ENCODE measurements at regions not wholly inside any gene's neighbourhood (a gene's known extent, or its start where the extent isn't known, plus 50 kb on each side); places are given as distances from the start of the nearest gene placed in this dataset.

- TF ChIP-seq, protein P1, sequence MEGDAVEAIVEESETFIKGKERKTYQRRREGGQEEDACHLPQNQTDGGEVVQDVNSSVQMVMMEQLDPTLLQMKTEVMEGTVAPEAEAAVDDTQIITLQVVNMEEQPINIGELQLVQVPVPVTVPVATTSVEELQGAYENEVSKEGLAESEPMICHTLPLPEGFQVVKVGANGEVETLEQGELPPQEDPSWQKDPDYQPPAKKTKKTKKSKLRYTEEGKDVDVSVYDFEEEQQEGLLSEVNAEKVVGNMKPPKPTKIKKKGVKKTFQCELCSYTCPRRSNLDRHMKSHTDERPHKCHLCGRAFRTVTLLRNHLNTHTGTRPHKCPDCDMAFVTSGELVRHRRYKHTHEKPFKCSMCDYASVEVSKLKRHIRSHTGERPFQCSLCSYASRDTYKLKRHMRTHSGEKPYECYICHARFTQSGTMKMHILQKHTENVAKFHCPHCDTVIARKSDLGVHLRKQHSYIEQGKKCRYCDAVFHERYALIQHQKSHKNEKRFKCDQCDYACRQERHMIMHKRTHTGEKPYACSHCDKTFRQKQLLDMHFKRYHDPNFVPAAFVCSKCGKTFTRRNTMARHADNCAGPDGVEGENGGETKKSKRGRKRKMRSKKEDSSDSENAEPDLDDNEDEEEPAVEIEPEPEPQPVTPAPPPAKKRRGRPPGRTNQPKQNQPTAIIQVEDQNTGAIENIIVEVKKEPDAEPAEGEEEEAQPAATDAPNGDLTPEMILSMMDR (IDR thresholded peaks at IDR 0.05; ENCODE audit: low read depth, low read length): no peak
- TF ChIP-seq POLR2A (IDR thresholded peaks at IDR 0.05; ENCODE audit: extremely low read depth, insufficient read length) (no peak), MAX (IDR thresholded peaks at IDR 0.05; ENCODE audit: low read depth, low read length) (no peak), MYC (IDR thresholded peaks at IDR 0.05; ENCODE audit: low read depth, low read length) (no peak)
These were observed 131.9 kb downstream of the TRMT11 start for GRCh38 chr6:126118058-126118755.
